ENCODE measurements at regions not wholly inside any gene's neighbourhood (a gene's known extent, or its start where the extent isn't known, plus 50 kb on each side); places are given as distances from the start of the nearest gene placed in this dataset.

- CTCF ChIA-PET, result no interaction called here
- DNase-seq (ENCODE audit: low read depth, low spot score) (no peak), ATAC-seq (no peak)
- in situ Hi-C loops (cut with HindIII; ENCODE audit: low pct_unique_long_range_greater_than_20kb, low sequenced_read_pairs) (no loop called here), intact Hi-C loops (cut with micrococcal nuclease; ENCODE audit: unreplicated experiment) (no loop called here)
- POLR2A ChIA-PET, result no interaction called here
- no peak overlapping the region for H3K4me3 ChIP-seq (ENCODE audit: low read depth in 2 of 2, low read length in 2 of 2)
- TF ChIP-seq CTCF (IDR thresholded peaks at IDR 0.05) (no peak), POLR2AphosphoS5 (IDR thresholded peaks at IDR 0.05; ENCODE audit: low read depth, low read length) (no peak), REST (IDR thresholded peaks at IDR 0.05; ENCODE audit: insufficient read depth in 1 of 2, low read depth in 2 of 2, low read length in 1 of 2) (no peak), TCF7L2 (IDR thresholded peaks at IDR 0.05; ENCODE audit: low read depth, low read length) (no peak), SIN3A (IDR thresholded peaks at IDR 0.05; ENCODE audit: borderline replicate concordance, insufficient read depth, low read depth, low read length) (no peak)
- H3K27me3 ChIP-seq (ENCODE audit: control insufficient read depth, insufficient read depth, low read length), result no peaks in the 10 kb centered on the region
- no peak overlapping the region for H3K27ac ChIP-seq (ENCODE audit: low read length)
- no TSS peak for BruUV-seq (replicated peaks)
- H3K36me3 ChIP-seq (ENCODE audit: control insufficient read depth, insufficient read depth, low read length), result no peaks in the 10 kb centered on the region
- no peaks in the 10 kb centered on the region for H3K9me3 ChIP-seq (ENCODE audit: control insufficient read depth, insufficient read depth, low read depth, low read length)
- H3K4me1 ChIP-seq (ENCODE audit: control insufficient read depth, insufficient read depth, low read length), result no peaks in the 10 kb centered on the region
Measured at GRCh38 chr9:120018037-120018436, 561.9 kb downstream of the CDK5RAP2 start.

GRCh38 chr9:120016231-120016630 lies 563.7 kb downstream of the CDK5RAP2 start:
- H3K27ac ChIP-seq (ENCODE audit: low read length), result no peak overlapping the region
- H3K9me3 ChIP-seq (ENCODE audit: control insufficient read depth, insufficient read depth, low read depth, low read length), result no peaks in the 10 kb centered on the region
- TF ChIP-seq CTCF (IDR thresholded peaks at IDR 0.05), result no peak
- TF ChIP-seq POLR2AphosphoS5 (IDR thresholded peaks at IDR 0.05; ENCODE audit: low read depth, low read length), result no peak
- no peak for TF ChIP-seq TCF7L2 (IDR thresholded peaks at IDR 0.05; ENCODE audit: low read depth, low read length)
- TF ChIP-seq SIN3A (IDR thresholded peaks at IDR 0.05; ENCODE audit: borderline replicate concordance, insufficient read depth, low read depth, low read length), result no peak
- no peak for TF ChIP-seq REST (IDR thresholded peaks at IDR 0.05; ENCODE audit: insufficient read depth in 1 of 2, low read depth in 2 of 2, low read length in 1 of 2)
- intact Hi-C loops (cut with micrococcal nuclease; ENCODE audit: unreplicated experiment) (no loop called here), in situ Hi-C loops (cut with HindIII; ENCODE audit: low pct_unique_long_range_greater_than_20kb, low sequenced_read_pairs) (no loop called here)
- H3K27me3 ChIP-seq (ENCODE audit: control insufficient read depth, insufficient read depth, low read length), result no peaks in the 10 kb centered on the region
- no peak overlapping the region for H3K4me3 ChIP-seq (ENCODE audit: low read depth in 2 of 2, low read length in 2 of 2)
- ATAC-seq (no peak), DNase-seq (ENCODE audit: low read depth, low spot score) (no peak)
- CTCF ChIA-PET, result no interaction called here
- POLR2A ChIA-PET, result no interaction called here
- no peaks in the 10 kb centered on the region for H3K4me1 ChIP-seq (ENCODE audit: control insufficient read depth, insufficient read depth, low read length)
- no peaks in the 10 kb centered on the region for H3K36me3 ChIP-seq (ENCODE audit: control insufficient read depth, insufficient read depth, low read length)
- BruUV-seq (replicated peaks), result no TSS peak
